Activated B cell treated with CpG ODN at 0.5 μM for 24 hours (primary cell): ENCODE measurements at regions not wholly inside any gene's neighbourhood (a gene's known extent, or its start where the extent isn't known, plus 50 kb on each side); places are given as distances from the start of the nearest gene placed in this dataset.

Source experiments
- ATAC-seq: fragments of 200-7000 bp; cut with Tn5 transposase; one replicate; pipeline ENCODE4 v1.10.0; 2021; ENCODE audit warnings: low read depth, mild to moderate bottlenecking, moderate library complexity
- CTCF ChIA-PET: fragments of 350-600 bp; sonication (Branson Sonifier 250); formaldehyde crosslinking; loops from one replicate; lab custom pipeline; 2021; ENCODE audit warnings: antibody characterized with exemption; lab: Charles Lee
- POLR2A ChIA-PET: fragments of 350-600 bp; sonication (Branson Sonifier 250); formaldehyde crosslinking; loops from one replicate; lab custom pipeline; 2021; ENCODE audit warnings: antibody characterized with exemption; lab: Charles Lee
- DNase-seq: peaks from one replicate; pipeline ENCODE4 v3.0.0; 2022
- H3K27ac Mint-ChIP-seq: one replicate; pipeline ENCODE4 v1.8.0; 2020; ENCODE audit warnings: mixed read lengths
- H3K27me3 Mint-ChIP-seq: one replicate; pipeline ENCODE4 v1.8.0; 2021; ENCODE audit warnings: mixed read lengths
- H3K36me3 Mint-ChIP-seq: one replicate; pipeline ENCODE4 v1.8.0; 2021; ENCODE audit warnings: low read depth, mixed read lengths
- H3K4me1 Mint-ChIP-seq: one replicate; pipeline ENCODE4 v1.8.0; 2021; ENCODE audit warnings: mixed read lengths
- H3K4me3 Mint-ChIP-seq: one replicate; pipeline ENCODE4 v1.8.0; 2020; ENCODE audit warnings: mild to moderate bottlenecking, mixed read lengths
- H3K9me3 Mint-ChIP-seq: one replicate; pipeline ENCODE4 v1.8.0; 2020; ENCODE audit warnings: mixed read lengths
- CTCF ChIP-seq: fragments of 200-600 bp; IDR thresholded peaks from one replicate; pipeline ENCODE4 v1.8.0; 2022; ENCODE audit warnings: antibody characterized with exemption, mild to moderate bottlenecking
- intact Hi-C: fragments of 100-400 bp; cut with micrococcal nuclease; formaldehyde crosslinking; loops from one replicate; pipeline ENCODE4 v1.15.1; 2024

GRCh38 chr12:30072824-30073223 lies 289.1 kb upstream of the TMTC1 start:
- no peak for ATAC-seq
- no peaks in the 10 kb centered on the region for H3K4me1 Mint-ChIP-seq
- intact Hi-C loops, result no loop called here
- H3K9me3 Mint-ChIP-seq, result peaks cover 4% of the 10 kb centered on the region
- no peak for DNase-seq
- CTCF ChIA-PET, result no interaction called here
- POLR2A ChIA-PET, result no interaction called here
- no peak overlapping the region for H3K27ac Mint-ChIP-seq
- TF ChIP-seq CTCF, result no peak
- H3K27me3 Mint-ChIP-seq, result no peaks in the 10 kb centered on the region
- H3K36me3 Mint-ChIP-seq, result no peaks in the 10 kb centered on the region
- H3K4me3 Mint-ChIP-seq, result no peak overlapping the region

GRCh38 chr12:30067146-30067545 lies 283.4 kb upstream of the TMTC1 start:
- H3K27ac Mint-ChIP-seq, result no peak overlapping the region
- intact Hi-C loops, result no loop called here
- H3K4me1 Mint-ChIP-seq, result no peaks in the 10 kb centered on the region
- no peak for TF ChIP-seq CTCF
- ChIA-PET POLR2A (no interaction called here), CTCF (no interaction called here)
- H3K27me3 Mint-ChIP-seq, result no peaks in the 10 kb centered on the region
- H3K4me3 Mint-ChIP-seq, result no peak overlapping the region
- ATAC-seq (no peak), DNase-seq (no peak)
- H3K9me3 Mint-ChIP-seq, result peaks cover 4% of the 10 kb centered on the region
- H3K36me3 Mint-ChIP-seq, result no peaks in the 10 kb centered on the region

GRCh38 chr12:30064906-30065305 lies 281.2 kb upstream of the TMTC1 start:
- Mint-ChIP-seq H3K4me3 (no peak overlapping the region), H3K36me3 (no peaks in the 10 kb centered on the region), H3K4me1 (no peaks in the 10 kb centered on the region), H3K9me3 (no peaks in the 10 kb centered on the region), H3K27ac (no peak overlapping the region), H3K27me3 (no peaks in the 10 kb centered on the region)
- no peak for TF ChIP-seq CTCF
- DNase-seq (no peak), ATAC-seq (no peak)
- ChIA-PET CTCF (no interaction called here), POLR2A (no interaction called here)
- intact Hi-C loops, result no loop called here

- TF ChIP-seq CTCF, result no peak
- H3K4me1 Mint-ChIP-seq, result no peaks in the 10 kb centered on the region
- no peak for DNase-seq
- H3K36me3 Mint-ChIP-seq, result no peaks in the 10 kb centered on the region
- intact Hi-C loops, result no loop called here
- no peak overlapping the region for H3K27ac Mint-ChIP-seq
- no peaks in the 10 kb centered on the region for H3K27me3 Mint-ChIP-seq
- CTCF ChIA-PET, result no interaction called here
- H3K9me3 Mint-ChIP-seq, result no peaks in the 10 kb centered on the region
- ATAC-seq, result no peak
- POLR2A ChIA-PET, result no interaction called here
- no peak overlapping the region for H3K4me3 Mint-ChIP-seq
Observed at GRCh38 chr12:30063435-30063945, 279.7 kb upstream of the TMTC1 start.

- Mint-ChIP-seq H3K27me3 (no peaks in the 10 kb centered on the region), H3K9me3 (peaks cover 4% of the 10 kb centered on the region), H3K36me3 (no peaks in the 10 kb centered on the region), H3K4me3 (no peak overlapping the region), H3K4me1 (no peaks in the 10 kb centered on the region), H3K27ac (no peak overlapping the region)
- DNase-seq (no peak), ATAC-seq (no peak)
- no peak for TF ChIP-seq CTCF
- intact Hi-C loops, result no loop called here
- ChIA-PET CTCF (no interaction called here), POLR2A (no interaction called here)
Observed at GRCh38 chr12:30048371-30048770, 264.6 kb upstream of the TMTC1 start.
